HCT116 (cell line): ENCODE measurements at regions not wholly inside any gene's neighbourhood (a gene's known extent, or its start where the extent isn't known, plus 50 kb on each side); places are given as distances from the start of the nearest gene placed in this dataset.

Experiments
- ATAC-seq: fragments of 200-7000 bp; cut with Tn5 transposase; 2 replicates; pipeline ENCODE4 v1.9.1; 2020; ENCODE audit warnings: mild to moderate bottlenecking, moderate library complexity
- BruUV-seq: library from RNA; stranded (reverse); fragments of 400-500 nt; replicated peaks from 2 replicates; lab custom pipeline; 2021; lab: Mats Ljungman, UMichigan
- CTCF ChIA-PET: fragments of 300-600 bp; sonication (Branson Sonifier 250); formaldehyde crosslinking; loops from one replicate; lab custom pipeline; 2021; ENCODE audit warnings: antibody characterized with exemption; lab: Charles Lee
- POLR2A ChIA-PET: fragments of 300-600, 350-600 bp; sonication (Branson Sonifier 250); formaldehyde crosslinking; loops from one replicate; lab custom pipeline; 2021; ENCODE audit warnings: antibody characterized with exemption; lab: Charles Lee
- RAD21 ChIA-PET, 2 experiments: fragments of 300-600 bp; sonication (Branson Sonifier 250); formaldehyde crosslinking; loops; one replicate each; lab custom pipeline; 2023; ENCODE audit warnings: low total read pairs in 2 of 2; ENCODE audit not compliant: uncharacterized antibody in 2 of 2, unreplicated experiment in 2 of 2, low non-redundant PET in 1 of 2; lab: Charles Lee
- DNase-seq: peaks from one replicate; pipeline ENCODE4 v3.0.0-alpha.2; 2010; ENCODE audit warnings: low read depth, low spot score
- H2AFZ ChIP-seq: fragments of 200-600 bp; shearing (Covaris generic), sonication (generic); 2 replicates; pipeline ENCODE4 v1.6.1; 2017; ENCODE audit warnings: low read depth, mixed run types, mixed read lengths, antibody characterized with exemption, low read length; ENCODE audit not compliant: poor library complexity, severe bottlenecking
- H3K27ac ChIP-seq: 2 replicates; pipeline ENCODE4 v1.5.1; 2012; ENCODE audit warnings: low read depth, low read length
- H3K27me3 ChIP-seq: fragments of 200-600 bp; sonication (generic); 2 replicates; pipeline ENCODE4 v1.6.1; 2016; ENCODE audit warnings: mixed run types, low read length, mixed read lengths; ENCODE audit not compliant: insufficient read depth
- H3K36me3 ChIP-seq, 2 experiments: fragments of 200-500 bp in 1 of 2; fragments of 200-600 bp in 1 of 2; sonication (Bioruptor generic) in 1 of 2; sonication (generic) in 1 of 2; 2 replicates each; pipeline versions ENCODE4 v1.5.1 to v1.6.1; 2014 to 2016; ENCODE audit warnings: low read length in 2 of 2, inconsistent platforms in 1 of 2, mixed read lengths in 1 of 2, mixed run types in 1 of 2; ENCODE audit not compliant: insufficient read depth in 2 of 2, control insufficient read depth in 1 of 2
- H3K4me1 ChIP-seq, 2 experiments: fragments of 200-600 bp in 1 of 2; sonication (generic) in 1 of 2; 2 replicates each; pipeline versions ENCODE4 v1.5.1 to v1.6.1; 2012 to 2017; ENCODE audit warnings: low read length in 2 of 2, inconsistent platforms in 1 of 2, mild to moderate bottlenecking in 1 of 2, mixed read lengths in 1 of 2, mixed run types in 1 of 2, moderate library complexity in 1 of 2; ENCODE audit not compliant: insufficient read depth in 2 of 2, control insufficient read depth in 1 of 2
- H3K4me2 ChIP-seq: fragments of 200-600 bp; sonication (generic); 2 replicates; pipeline ENCODE4 v1.6.1; 2017; ENCODE audit warnings: mixed run types, low read length, mixed read lengths
- H3K4me3 ChIP-seq, 2 experiments: fragments of 200-600 bp in 1 of 2; sonication (generic) in 1 of 2; replicated peaks in 1 of 2; 2 replicates each; pipeline ENCODE4 v1.5.1; 2011 to 2016; ENCODE audit warnings: low read length in 2 of 2, control low read depth in 1 of 2, low read depth in 1 of 2, mild to moderate bottlenecking in 1 of 2, mixed read lengths in 1 of 2, mixed run types in 1 of 2
- H3K79me2 ChIP-seq: fragments of 200-600 bp; sonication (generic); 2 replicates; pipeline ENCODE4 v1.6.1; 2017; ENCODE audit warnings: mild to moderate bottlenecking, mixed run types, low read length, moderate library complexity, mixed read lengths; ENCODE audit not compliant: insufficient read depth
- H3K9ac ChIP-seq: fragments of 200-600 bp; sonication (generic); 2 replicates; pipeline ENCODE4 v1.6.1; 2016; ENCODE audit warnings: low read length, mixed read lengths
- H3K9me2 ChIP-seq: fragments of 200-600 bp; sonication (generic), shearing (Covaris generic); 2 replicates; pipeline ENCODE4 v1.6.1; 2017; ENCODE audit warnings: mixed run types, mild to moderate bottlenecking, moderate library complexity; ENCODE audit not compliant: insufficient read depth
- H3K9me3 ChIP-seq, 2 experiments: fragments of 200-500 bp in 1 of 2; fragments of 200-600 bp in 1 of 2; sonication (Bioruptor generic) in 1 of 2; sonication (generic) in 1 of 2; 2 replicates each; pipeline ENCODE4 v1.6.1; 2014 to 2017; ENCODE audit warnings: low read length in 2 of 2, mixed read lengths in 2 of 2, inconsistent platforms in 1 of 2, low read depth in 1 of 2, mild to moderate bottlenecking in 1 of 2, mixed run types in 1 of 2, moderate library complexity in 1 of 2; ENCODE audit not compliant: control insufficient read depth in 1 of 2, insufficient read depth in 1 of 2
- H4K20me1 ChIP-seq: fragments of 200-600 bp; sonication (generic), shearing (Covaris generic); 2 replicates; pipeline ENCODE4 v1.6.1; 2017; ENCODE audit warnings: mixed run types, mild to moderate bottlenecking, moderate library complexity; ENCODE audit not compliant: insufficient read depth
- ATF3 ChIP-seq: IDR thresholded peaks from 2 replicates; pipeline ENCODE4 v1.6.1; 2012
- CEBPB ChIP-seq: IDR thresholded peaks from 2 replicates; pipeline ENCODE4 v1.6.1; 2012; ENCODE audit warnings: low read depth
- CTCF ChIP-seq, 3 experiments: fragments of 200-600 bp in 1 of 3; sonication (generic) in 1 of 3; IDR thresholded peaks in 2 of 3; conservative IDR thresholded peaks in 1 of 3; 2 replicates each; pipeline ENCODE4 v1.5.1; 2012 to 2017; ENCODE audit warnings: low read depth in 2 of 3, low read length in 2 of 3, antibody characterized with exemption in 1 of 3, borderline replicate concordance in 1 of 3, control low read depth in 1 of 3, mild to moderate bottlenecking in 1 of 3, mixed read lengths in 1 of 3, mixed run types in 1 of 3, moderate library complexity in 1 of 3; ENCODE audit not compliant: insufficient read depth in 1 of 3
- ELF1 ChIP-seq: IDR thresholded peaks from 2 replicates; pipeline ENCODE4 v1.6.1; 2012; ENCODE audit warnings: low read depth, borderline replicate concordance
- EZH2phosphoT487 ChIP-seq: fragments of 200-600 bp; IDR thresholded peaks from 2 replicates; pipeline ENCODE4 v1.6.1; 2018; ENCODE audit warnings: antibody characterized with exemption, borderline replicate concordance
- MAX ChIP-seq: IDR thresholded peaks from 2 replicates; pipeline ENCODE4 v1.6.1; 2012
- POLR2AphosphoS5 ChIP-seq: IDR thresholded peaks from 2 replicates; pipeline ENCODE4 v1.6.1; 2011; ENCODE audit warnings: mild to moderate bottlenecking, low read depth, low read length, moderate library complexity
- REST ChIP-seq: IDR thresholded peaks from 2 replicates; pipeline ENCODE4 v1.6.1; 2012; ENCODE audit warnings: low read depth
- SIN3A ChIP-seq: IDR thresholded peaks from 2 replicates; pipeline ENCODE4 v1.6.1; 2012; ENCODE audit warnings: low read depth
- SP1 ChIP-seq: IDR thresholded peaks from 2 replicates; pipeline ENCODE4 v1.6.1; 2012; ENCODE audit warnings: low read depth
- SRF ChIP-seq: IDR thresholded peaks from 2 replicates; pipeline ENCODE4 v1.6.1; 2012; ENCODE audit warnings: low read depth
- YY1 ChIP-seq: IDR thresholded peaks from 2 replicates; pipeline ENCODE4 v1.6.1; 2011; ENCODE audit warnings: low read length, low read depth, moderate library complexity, mild to moderate bottlenecking; ENCODE audit not compliant: insufficient replicate concordance; ENCODE audit errors: extremely low read depth
- ZNF274 ChIP-seq: fragments of 200-500 bp; sonication (Bioruptor generic); IDR thresholded peaks from 2 replicates; pipeline ENCODE4 v1.6.1; 2014; ENCODE audit warnings: mild to moderate bottlenecking, low read depth, low read length, inconsistent platforms
- intact Hi-C: fragments of 100-400 bp; cut with micrococcal nuclease; formaldehyde crosslinking; loops from 2 replicates; pipeline ENCODE4 v1.10.0; 2022

GRCh38 chr4:60396341-60397049, 803.6 kb upstream of the ADGRL3 start:
- DNase-seq (no peak), ATAC-seq (no peak)
- H4K20me1 ChIP-seq, result no peaks in the 10 kb centered on the region
- ChIA-PET RAD21 (no interaction called here), POLR2A (no interaction called here), CTCF (no interaction called here)
- no peaks in the 10 kb centered on the region for H3K9me2 ChIP-seq
- no peak for TF ChIP-seq POLR2AphosphoS5
- no peak for TF ChIP-seq SIN3A
- TF ChIP-seq MAX, result no peak
- TF ChIP-seq ELF1, result no peak
- no peak for TF ChIP-seq REST
- no peak for TF ChIP-seq SRF
- no peak for TF ChIP-seq ZNF274
- TF ChIP-seq ATF3, result no peak
- no peak for TF ChIP-seq CEBPB
- TF ChIP-seq SP1, result no peak
- TF ChIP-seq CTCF (IDR thresholded peaks at IDR 0.05 in 2 of 3, conservative IDR thresholded peaks at IDR 0.05 in 1 of 3; ENCODE audit: borderline replicate concordance in 1 of 3, insufficient read depth in 1 of 3, low read depth in 2 of 3, low read length in 2 of 3), result no peak
- TF ChIP-seq YY1, result no peak
- no peak for TF ChIP-seq EZH2phosphoT487
- H3K9me3 ChIP-seq, result peaks cover 5 to 7% of the 10 kb centered on the region in 2 experiments; a peak in 2 of 4 replicates
- H3K4me3 ChIP-seq, result no peak overlapping the region
- intact Hi-C loops, result no loop called here
- H3K9ac ChIP-seq, result no peak overlapping the region
- H3K4me1 ChIP-seq, result no peaks in the 10 kb centered on the region
- H3K4me2 ChIP-seq, result no peak overlapping the region
- no peaks in the 10 kb centered on the region for H3K27me3 ChIP-seq
- no peaks in the 10 kb centered on the region for H3K79me2 ChIP-seq
- H3K36me3 ChIP-seq, result no peaks in the 10 kb centered on the region
- no peak overlapping the region for H2AFZ ChIP-seq
- H3K27ac ChIP-seq, result no peak overlapping the region
- no TSS peak for BruUV-seq
